Epithelial cell of prostate (primary cell): ENCODE measurements at regions not wholly inside any gene's neighbourhood (a gene's known extent, or its start where the extent isn't known, plus 50 kb on each side); places are given as distances from the start of the nearest gene placed in this dataset.

Source experiments
- DNase-seq: peaks from one replicate; pipeline ENCODE4 v3.0.0-alpha.2; 2011; ENCODE audit warnings: low read depth, low spot score
- H3K27ac ChIP-seq: fragments of 450-650 bp; 2 replicates; pipeline ENCODE4 v1.5.1; 2017; ENCODE audit warnings: mild to moderate bottlenecking

DNA sequence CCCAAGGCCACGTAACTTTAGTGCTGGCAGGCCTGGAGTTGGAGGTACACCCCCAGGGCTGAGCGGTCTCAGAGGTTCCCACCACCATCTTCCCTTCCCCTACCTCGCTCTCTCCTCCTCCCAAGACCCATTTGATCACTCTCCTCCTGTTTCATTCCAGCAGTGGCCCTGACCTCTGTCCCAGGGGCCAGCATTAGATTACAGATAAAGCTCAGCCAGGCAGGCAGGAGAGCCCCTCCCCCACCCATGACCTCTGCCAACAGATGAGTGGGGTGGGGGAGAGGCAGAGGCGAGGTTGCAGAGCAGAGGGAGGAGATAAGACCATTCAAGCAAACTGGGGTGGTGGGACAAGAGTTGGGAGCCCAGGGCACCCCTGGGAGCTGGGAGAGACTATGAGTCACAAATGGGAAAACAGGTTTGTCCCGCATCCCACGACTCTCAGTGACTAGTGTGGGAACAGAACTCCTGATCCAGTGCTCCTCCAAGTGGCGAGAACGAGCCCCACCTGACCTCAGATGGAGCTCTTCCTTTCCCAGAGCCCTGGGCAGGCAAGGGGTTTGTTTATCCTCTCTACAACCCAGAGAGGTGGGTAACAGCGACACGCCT lies 367.9 kb downstream of the MN1 start:
- no peak overlapping the region for H3K27ac ChIP-seq
- DNase-seq: peak; percentile 12

DNA sequence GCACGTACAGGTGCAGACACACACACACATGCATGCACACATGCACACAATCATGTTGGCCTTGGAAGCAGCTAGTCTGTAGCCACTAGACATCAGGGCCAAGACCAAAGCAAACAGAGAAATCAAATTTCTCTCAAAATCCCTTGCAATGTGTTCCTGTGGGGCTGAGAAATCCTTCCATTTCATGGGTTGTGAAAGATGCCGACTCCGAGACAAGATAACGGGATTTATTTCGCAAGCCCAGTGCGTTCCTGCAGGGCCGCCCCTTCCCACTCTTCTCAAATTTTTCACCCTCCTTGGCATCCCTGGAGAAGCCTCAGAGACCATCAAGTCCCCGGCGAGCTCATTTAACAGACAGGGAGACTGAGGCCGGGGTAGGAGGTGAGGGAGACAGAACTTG lies 366.7 kb downstream of the MN1 start:
- H3K27ac ChIP-seq: no peak overlapping the region

DNA sequence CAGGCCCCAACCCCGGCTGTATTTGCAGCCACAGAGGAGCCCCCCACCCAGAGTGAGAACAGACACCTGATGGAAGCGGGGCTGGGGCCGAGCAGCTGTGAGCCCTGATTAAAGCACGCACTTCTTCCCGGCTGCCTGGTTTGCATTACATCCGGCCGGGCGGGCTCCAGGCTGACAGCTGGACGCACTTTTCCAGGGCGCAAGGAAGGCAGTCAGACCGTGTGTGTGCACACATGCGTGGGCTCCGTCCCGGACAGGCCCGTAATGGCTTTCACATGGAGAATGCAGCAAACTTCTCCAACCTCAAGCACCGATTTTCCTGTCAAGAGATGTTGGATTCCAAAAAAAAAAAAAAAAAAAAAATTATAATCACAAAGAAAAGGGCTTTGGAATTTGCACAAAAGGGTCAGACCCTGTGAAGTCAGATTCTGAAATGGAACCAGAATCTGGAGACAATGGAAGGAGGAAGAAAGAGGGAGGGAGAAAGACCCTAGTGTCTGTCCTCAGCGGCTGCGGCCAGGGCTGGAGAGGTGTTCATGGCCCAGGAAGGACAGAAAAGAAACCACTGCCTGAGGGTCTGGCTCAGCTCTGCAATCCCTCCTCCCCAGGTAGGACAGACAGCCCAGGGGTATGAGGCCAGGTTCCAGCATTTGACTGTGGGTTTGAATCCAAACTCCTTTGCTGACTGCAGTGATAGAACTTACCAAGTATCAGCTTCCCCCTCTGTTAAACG lies 365.5 kb downstream of the MN1 start:
- H3K27ac ChIP-seq: no peak overlapping the region
- no peak for DNase-seq

More for the DNA sequence above, 366.7 kb downstream of the MN1 start:
- DNase-seq: no peak

DNA sequence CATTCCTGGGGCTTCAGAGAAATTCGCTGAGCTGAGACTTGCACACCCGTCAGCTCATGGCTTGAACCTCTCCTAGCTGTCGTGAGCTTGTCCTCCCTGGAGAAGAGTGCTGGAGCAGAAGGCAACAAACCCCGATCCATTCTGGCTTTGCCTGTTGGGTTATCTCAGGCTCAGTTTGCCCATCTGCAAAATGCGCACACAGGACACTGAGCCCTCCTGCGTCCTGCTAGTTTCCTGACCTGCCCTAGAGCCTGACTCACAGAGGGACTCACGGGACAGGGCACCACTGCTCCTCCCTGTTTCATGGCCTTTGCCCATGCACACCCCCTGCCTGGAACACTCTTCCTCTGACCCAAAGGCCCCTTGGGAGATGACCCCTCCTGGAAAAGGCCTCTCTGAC lies 365.0 kb downstream of the MN1 start:
- H3K27ac ChIP-seq: no peak overlapping the region
- no peak for DNase-seq

DNA sequence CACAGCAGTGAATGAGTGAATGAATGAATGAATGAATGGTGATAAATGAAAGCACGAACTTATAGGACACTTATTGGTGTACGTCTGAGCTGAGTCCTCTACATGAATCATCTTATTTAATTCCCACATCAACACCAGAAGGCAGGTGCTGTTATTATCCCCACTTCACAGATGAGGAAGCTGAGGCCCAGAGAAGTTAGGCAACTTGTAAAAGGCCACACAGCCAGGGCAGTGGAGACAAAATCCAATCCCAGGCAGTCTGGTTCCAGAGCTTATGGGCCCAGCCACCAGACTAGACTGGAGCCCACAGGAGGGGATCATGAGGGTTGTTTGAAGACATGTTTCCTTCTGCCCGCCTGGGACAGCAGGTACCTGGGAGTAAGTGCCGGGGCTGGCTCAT lies 364.0 kb downstream of the MN1 start:
- H3K27ac ChIP-seq: no peak overlapping the region
- no peak for DNase-seq

DNA sequence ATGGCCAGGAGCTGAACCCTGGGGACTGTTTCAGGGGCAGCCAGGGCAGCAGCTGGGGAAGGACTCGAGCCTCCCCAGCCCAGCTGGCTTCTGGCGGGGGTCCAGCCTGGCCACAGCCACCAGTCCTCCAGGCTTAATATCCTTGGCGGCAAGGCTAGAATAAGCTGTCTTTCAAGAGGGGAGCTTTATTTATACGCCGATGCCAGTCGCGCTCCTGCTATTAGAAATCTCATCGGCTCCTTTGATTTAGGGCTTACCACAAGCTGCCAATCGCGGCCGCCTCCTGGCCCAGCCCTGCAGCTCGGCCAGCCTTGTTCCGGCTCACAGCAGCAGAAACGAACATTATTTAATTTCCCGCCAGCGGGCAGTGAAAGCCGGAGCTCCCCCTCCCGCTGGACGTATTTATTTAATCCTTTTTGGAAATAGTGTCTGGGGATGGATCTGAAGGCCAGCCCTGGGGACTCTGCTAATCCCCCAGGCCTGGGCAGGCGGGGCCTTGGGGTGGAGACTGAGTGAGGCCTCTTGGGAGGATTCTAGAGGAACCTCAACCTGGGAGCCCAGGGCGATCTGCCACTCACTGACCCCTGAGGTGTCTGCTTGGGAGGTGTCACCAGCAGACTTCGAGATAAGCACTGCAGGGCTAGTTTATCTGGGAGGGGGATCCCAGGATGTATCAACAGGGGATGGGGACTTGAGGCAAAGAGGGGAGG lies 363.1 kb downstream of the MN1 start:
- no peak for DNase-seq
- H3K27ac ChIP-seq: no peak overlapping the region

DNA sequence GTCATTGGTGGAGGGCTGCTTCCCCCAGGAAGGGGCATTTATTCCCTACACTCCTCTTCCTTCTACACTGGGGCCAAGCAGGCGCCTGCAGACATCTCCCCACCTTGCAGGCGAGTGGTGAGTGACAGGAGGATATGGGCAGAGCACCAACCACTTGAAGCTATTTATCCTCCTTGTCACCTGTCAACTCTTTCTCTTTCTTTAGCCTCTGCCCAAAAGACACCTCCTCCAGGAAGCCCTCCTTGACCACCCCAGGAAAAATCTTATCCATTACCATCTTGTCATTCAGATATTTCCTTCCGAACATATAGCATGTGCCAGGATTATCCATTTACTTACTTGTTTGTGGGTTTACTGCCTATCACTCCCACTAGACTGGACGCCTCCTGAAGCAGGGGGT lies 362.4 kb downstream of the MN1 start:
- DNase-seq: no peak

DNA sequence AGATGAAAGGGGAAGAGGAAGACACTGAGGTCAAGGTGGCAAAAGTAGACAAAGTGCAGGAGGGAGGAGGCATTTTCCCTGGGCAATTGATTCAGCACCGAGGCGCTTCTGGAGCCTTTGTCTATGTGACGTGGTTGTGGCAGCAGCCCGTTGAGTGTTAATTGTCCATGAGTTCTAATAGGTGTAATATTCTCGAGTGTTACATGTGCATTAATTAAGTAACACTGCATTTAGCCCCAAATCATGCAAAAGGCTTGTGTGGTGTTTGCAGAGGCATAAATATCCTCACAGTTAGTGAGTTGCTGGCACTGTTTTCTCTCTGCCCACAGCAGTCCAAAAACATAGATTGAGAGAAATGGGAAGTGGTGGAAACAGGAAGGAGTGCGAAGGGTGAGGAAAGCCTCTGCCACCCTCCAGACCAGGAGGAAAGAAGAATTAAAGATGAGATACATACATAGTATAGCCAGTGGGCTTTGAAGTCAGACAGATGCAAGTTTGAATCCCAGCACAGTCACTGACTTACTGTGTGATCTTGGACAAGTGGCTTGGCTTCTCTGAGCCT lies 361.2 kb downstream of the MN1 start:
- DNase-seq: no peak
- H3K27ac ChIP-seq: no peak overlapping the region

More for the DNA sequence above, 362.4 kb downstream of the MN1 start:
- no peak overlapping the region for H3K27ac ChIP-seq

DNA sequence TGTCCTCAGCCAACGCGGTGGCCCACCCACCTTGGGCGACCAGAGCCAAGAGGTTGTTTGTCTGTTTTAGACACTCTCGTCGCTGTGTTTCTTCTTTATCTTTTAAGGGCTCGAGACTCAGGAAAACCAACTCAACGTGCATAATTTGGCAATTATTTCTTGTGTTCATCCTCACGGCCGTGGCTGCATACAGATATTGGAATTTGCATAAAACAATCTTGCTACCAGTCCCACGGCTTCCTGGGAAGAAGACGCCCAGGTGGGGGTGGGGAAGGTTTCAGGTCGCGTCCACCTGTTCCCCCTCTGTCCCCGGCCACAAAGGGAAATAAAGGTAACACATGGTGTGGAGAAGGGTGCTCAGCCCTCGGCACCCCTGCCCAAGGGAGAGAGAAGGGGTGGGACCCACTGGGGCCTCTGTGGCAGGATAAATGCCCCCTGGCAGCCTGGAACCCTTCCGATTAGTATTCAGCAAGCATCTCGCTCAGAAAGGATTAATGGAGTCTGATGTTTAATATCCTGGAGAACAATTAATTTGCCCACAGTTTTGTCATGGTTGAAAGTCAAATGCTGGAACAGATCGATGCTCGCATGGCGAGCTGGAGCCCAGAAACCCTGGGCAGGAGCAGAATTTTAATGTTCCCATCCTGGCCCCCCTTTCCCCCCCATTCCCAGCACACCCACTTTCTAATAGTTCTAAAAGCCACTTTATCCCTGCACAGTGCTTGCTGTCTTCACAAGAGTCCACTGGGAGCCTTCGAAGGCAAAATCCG lies 359.7 kb downstream of the MN1 start:
- no peak overlapping the region for H3K27ac ChIP-seq
- DNase-seq: no peak

DNA sequence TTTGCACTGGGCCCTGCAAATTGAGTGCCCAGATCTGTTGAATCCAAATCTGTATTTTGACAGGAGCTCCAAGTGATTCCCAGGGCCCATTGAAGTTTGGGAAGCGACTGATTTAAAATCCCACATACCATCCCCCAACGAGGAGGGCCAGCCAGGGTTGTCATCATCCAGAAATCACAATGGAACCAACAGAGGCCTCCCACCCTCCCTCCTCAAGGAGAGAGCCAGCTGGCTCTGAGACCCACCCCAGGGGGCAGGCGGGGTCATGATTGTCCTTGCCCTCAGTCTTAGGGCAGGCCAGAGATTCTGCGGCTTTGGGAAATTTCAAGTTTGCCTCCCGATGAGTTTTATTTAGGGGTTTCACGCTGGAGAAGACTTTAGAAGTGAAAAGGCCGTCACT lies 358.2 kb downstream of the MN1 start:
- H3K27ac ChIP-seq: no peak overlapping the region
- DNase-seq: no peak

DNA sequence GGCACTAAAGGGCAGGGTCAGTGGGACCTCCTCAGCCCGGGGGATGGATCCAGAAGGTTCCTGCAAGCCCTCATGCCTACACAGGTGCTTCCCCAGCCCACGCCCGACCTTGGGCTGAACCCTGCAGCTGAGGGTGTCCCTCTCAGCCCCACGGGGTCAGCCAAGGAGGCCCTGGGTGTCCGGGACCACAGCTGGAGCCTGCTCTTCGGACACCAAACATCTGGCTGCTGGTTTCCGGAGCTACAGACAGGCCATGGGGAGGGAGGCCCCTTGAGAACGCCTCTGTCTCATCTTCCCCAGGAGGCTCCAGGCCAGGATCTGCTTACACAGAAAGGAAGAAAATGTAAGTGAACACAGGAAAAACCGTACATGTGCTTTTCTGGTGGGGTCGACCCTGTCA lies 355.7 kb downstream of the MN1 start:
- no peak for DNase-seq
- H3K27ac ChIP-seq: no peak overlapping the region

DNA sequence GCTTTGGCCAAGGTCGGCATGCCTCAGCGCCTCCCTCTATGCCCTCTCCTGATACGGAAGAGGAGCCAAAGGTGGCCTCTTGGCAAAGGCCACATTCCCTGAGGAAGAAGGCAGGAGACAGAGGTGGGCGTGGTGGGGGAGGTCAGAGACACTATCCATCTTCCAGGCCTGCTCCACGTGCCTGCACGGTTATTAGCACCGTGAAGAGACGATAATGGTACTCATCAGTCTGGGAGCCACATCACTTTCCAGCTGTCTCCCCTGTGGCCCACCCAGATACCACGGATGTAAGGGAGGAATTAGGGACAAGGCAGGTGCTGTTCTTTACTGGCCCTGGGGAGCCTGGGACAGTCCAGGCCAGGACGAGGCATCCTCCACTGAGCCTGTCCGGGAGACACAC lies 354.3 kb downstream of the MN1 start:
- no peak for DNase-seq
- no peak overlapping the region for H3K27ac ChIP-seq

DNA sequence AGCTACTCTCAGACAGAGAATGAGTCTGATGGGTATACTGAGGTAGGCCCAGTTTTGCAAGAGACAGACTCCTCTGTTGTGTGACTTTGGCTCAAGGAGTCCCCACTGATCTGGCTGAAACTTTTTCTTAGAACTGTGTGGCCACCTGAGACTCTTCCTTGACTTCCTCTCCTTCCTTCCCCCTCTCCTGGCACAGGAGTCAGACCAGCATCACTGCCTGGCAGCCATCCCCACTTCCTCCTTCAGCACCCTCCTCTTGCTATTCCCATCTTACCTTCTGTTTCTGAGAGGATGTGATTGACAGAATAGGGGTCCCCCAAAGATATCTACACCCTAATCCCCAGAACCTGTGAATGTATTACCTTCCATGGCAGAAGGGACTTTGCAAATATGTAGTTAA lies 351.1 kb downstream of the MN1 start:
- no peak overlapping the region for H3K27ac ChIP-seq
- no peak for DNase-seq

DNA sequence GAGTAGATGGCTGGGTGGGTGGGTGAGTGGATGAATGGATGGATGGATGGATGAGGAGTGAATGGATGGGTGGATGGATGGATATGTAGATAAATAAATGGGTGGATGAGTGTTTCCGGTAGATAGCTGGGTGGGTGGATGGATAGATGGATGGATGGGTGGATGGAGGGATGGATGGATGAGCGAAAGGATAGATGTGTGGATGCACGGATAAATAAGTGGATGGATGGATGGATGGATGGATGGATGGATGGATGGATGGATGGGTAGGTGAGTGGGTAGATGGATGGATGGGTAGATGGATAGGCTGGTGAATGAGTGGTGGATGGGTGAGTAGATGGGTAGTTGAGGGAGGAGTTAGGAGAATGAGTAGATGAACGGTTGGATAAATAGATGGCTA lies 349.3 kb downstream of the MN1 start:
- H3K27ac ChIP-seq: no peak overlapping the region
- no peak for DNase-seq

DNA sequence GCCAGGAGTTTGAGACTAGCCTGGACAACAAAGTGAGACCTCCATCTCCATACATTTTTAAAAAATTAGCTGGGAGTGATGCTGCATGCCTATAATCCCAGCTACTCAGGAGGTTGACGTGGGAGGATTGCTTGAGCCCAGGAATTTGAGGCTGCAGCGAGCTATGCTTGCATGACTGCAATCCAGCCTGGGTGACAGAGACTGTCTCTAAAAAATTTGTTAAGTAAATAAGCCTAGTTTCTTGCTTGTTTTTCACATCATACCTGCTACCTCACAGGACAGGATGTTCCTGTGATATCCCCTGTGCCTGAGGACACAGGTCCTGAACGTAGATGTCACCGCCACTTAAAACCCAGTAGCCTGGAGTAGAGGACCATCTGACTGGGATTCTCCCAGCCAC lies 348.6 kb downstream of the MN1 start:
- no peak overlapping the region for H3K27ac ChIP-seq
- DNase-seq: no peak

DNA sequence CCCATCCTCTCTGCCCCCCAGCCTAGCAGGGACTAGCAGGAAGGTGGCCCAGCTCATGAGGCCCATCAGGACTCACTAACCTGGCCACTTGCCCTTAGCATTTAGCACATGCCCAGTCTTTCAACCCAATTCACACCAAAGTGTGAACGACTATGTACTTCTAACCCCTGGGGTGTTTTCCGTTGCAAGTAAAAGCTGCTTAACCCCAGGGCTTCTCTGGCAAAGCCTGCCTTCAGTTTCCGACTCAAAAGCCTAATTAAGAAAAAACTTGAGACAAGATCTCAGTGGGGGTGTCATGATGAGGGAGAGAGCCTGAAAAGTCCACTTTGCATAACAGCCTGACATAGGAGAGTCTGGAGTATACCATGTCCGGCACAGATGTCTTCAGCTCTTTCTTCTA lies 347.8 kb downstream of the MN1 start:
- no peak overlapping the region for H3K27ac ChIP-seq
- no peak for DNase-seq

DNA sequence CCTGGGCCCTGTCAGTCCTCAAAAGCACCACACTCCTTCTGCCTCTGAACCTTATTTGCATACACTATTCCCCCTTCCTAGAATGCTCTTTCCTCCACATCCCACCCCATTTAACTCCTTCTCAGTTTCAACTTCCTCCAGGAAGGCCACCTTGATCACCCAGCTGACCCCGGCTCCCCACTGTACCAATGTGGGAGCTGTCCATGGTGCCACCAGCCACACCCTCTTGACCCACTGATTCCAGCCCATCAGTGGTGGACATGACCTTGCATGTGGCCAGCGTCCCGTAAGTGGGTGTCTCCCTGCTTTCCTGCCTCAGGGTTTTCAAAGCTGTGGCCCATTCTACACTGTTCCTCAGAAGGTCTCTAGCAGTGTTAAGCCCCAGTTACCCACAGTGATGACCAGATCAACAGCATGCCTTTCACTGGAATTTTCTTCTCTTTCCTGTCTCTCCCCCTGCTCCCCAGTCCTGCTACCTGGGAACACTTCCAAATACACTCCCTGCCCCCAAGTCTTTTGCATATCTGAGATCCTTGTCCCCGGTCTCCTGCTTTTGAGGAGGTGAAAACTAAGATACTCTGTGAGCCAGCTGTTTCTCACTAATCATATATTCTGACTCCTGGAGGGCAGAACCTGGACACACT lies 346.6 kb downstream of the MN1 start:
- no peak overlapping the region for H3K27ac ChIP-seq
- DNase-seq: no peak

DNA sequence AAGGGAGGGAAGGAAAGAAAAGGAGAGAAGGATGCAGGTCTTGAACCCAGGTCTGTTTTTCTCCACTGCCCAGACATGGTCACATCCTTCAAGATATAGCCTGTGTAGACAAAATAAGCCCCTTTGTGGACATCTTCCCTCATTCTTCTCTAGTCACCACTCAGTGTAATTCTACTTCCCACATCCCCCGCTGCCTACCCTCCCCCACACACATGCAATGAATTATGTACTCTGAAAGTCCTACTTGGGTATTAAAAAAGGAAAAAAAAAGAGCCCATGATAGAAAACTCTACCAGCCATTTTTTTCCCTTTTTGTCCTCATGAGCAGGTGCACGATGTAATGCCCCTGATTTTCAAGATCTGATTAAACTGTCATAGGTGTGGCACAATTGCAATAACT lies 346.0 kb downstream of the MN1 start:
- no peak for DNase-seq
- no peak overlapping the region for H3K27ac ChIP-seq

DNA sequence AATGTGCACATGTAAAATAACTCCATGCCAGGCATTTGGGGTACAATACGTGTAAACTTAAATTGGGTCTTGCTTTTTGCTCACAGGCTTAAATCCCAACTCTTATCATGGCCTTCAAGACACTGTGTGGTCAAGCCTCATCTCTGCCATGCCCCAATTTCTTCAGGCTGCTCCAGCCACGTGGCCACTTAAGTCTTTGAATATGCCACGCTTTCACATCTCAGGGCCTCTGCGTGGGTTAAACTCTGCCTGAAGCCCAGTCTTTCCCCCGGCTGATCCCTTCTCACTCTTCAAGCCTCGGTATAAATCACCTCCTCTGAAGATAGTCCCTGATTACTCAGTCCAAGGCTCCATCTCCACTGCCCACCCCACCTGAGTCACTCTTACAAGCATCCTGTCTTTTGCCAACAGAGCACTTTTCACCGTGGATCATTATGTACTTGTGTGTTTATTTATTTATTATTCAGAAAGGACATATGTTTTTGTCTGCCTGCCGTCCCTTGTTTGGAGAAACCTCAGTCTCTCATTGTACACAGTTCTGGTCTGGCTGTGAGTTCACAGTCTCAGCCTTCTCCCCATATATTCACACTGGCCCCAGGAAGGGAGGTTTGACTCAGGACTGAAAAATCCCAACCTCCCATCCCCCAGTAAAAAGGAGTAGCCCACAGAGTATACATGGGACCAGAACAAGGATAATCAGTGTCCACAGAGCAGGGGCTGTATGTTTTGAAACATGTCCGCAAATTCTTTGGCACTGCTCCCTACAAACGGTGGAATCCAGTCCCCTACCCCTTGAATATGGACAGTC lies 344.7 kb downstream of the MN1 start:
- H3K27ac ChIP-seq: peak overlapping the region; percentile 98

More for the DNA sequence above, 344.7 kb downstream of the MN1 start:
- peak; percentile 95 for DNase-seq
